ENCODE measurements at regions not wholly inside any gene's neighbourhood (a gene's known extent, or its start where the extent isn't known, plus 50 kb on each side); places are given as distances from the start of the nearest gene placed in this dataset.

GRCh38 chr3:72043204-72044133, 258.5 kb upstream of the PROK2 start:
- Mint-ChIP-seq H3K4me1 (peaks cover 11% of the 10 kb centered on the region), H3K36me3 (ENCODE audit: low read depth) (no peaks in the 10 kb centered on the region), H3K27ac (no peak overlapping the region), H3K27me3 (ENCODE audit: low read depth, poor library complexity) (peaks cover 18% of the 10 kb centered on the region), H3K9me3 (no peaks in the 10 kb centered on the region), H3K4me3 (no peak overlapping the region)
- DNase-seq, result no peak
- no peak for TF ChIP-seq CTCF (IDR thresholded peaks at IDR 0.05)

GRCh38 chr3:72042397-72043203, 257.7 kb upstream of the PROK2 start:
- no peak for TF ChIP-seq CTCF (IDR thresholded peaks at IDR 0.05)
- Mint-ChIP-seq H3K27me3 (ENCODE audit: low read depth, poor library complexity) (peaks cover 12% of the 10 kb centered on the region), H3K4me1 (peaks cover 11% of the 10 kb centered on the region), H3K4me3 (no peak overlapping the region), H3K9me3 (peaks cover 1% of the 10 kb centered on the region), H3K36me3 (ENCODE audit: low read depth) (no peaks in the 10 kb centered on the region), H3K27ac (no peak overlapping the region)
- no peak for DNase-seq

- no peak for TF ChIP-seq CTCF (IDR thresholded peaks at IDR 0.05)
- no peak overlapping the region for H3K4me3 Mint-ChIP-seq
- no peaks in the 10 kb centered on the region for H3K36me3 Mint-ChIP-seq (ENCODE audit: low read depth)
- H3K9me3 Mint-ChIP-seq, result peaks cover 4% of the 10 kb centered on the region
- H3K27ac Mint-ChIP-seq, result no peak overlapping the region
- DNase-seq, result no peak
- peaks cover 11% of the 10 kb centered on the region for H3K4me1 Mint-ChIP-seq
- peaks cover 10% of the 10 kb centered on the region for H3K27me3 Mint-ChIP-seq (ENCODE audit: low read depth, poor library complexity)
Measured at GRCh38 chr3:72041511-72041910, 256.6 kb upstream of the PROK2 start.

GRCh38 chr3:72041076-72041475, 256.1 kb upstream of the PROK2 start:
- H3K4me3 Mint-ChIP-seq, result no peak overlapping the region
- DNase-seq, result no peak
- no peak for TF ChIP-seq CTCF (IDR thresholded peaks at IDR 0.05)

GRCh38 chr3:72039677-72040076, 254.7 kb upstream of the PROK2 start:
- H3K27me3 Mint-ChIP-seq (ENCODE audit: low read depth, poor library complexity), result peaks cover 10% of the 10 kb centered on the region
- no peak for DNase-seq
- H3K9me3 Mint-ChIP-seq, result peaks cover 4% of the 10 kb centered on the region
- H3K36me3 Mint-ChIP-seq (ENCODE audit: low read depth), result no peaks in the 10 kb centered on the region
- H3K4me3 Mint-ChIP-seq, result no peak overlapping the region
- no peak for TF ChIP-seq CTCF (IDR thresholded peaks at IDR 0.05)
- no peak overlapping the region for H3K27ac Mint-ChIP-seq
- H3K4me1 Mint-ChIP-seq, result peaks cover 10% of the 10 kb centered on the region

More at GRCh38 chr3:72041076-72041475, 256.1 kb upstream of the PROK2 start:
- Mint-ChIP-seq H3K27me3 (ENCODE audit: low read depth, poor library complexity) (peaks cover 10% of the 10 kb centered on the region), H3K4me1 (peaks cover 11% of the 10 kb centered on the region), H3K9me3 (peaks cover 4% of the 10 kb centered on the region), H3K36me3 (ENCODE audit: low read depth) (no peaks in the 10 kb centered on the region), H3K27ac (no peak overlapping the region)
